NCI-H2029 treated with DMSO at 0.1 percent for 48 hours (cell line): ENCODE measurements at regions not wholly inside any gene's neighbourhood (a gene's known extent, or its start where the extent isn't known, plus 50 kb on each side); places are given as distances from the start of the nearest gene placed in this dataset.
"Not testable (repeated sequence)": the region's sequence is repeated elsewhere in the genome, so short reads cannot be mapped to it uniquely, and the experiment has no call there.

ENCODE experiments used
- DNase-seq: peaks from one replicate; lab custom pipeline; 2025; lab: John Stamatoyannopoulos, UW

DNA sequence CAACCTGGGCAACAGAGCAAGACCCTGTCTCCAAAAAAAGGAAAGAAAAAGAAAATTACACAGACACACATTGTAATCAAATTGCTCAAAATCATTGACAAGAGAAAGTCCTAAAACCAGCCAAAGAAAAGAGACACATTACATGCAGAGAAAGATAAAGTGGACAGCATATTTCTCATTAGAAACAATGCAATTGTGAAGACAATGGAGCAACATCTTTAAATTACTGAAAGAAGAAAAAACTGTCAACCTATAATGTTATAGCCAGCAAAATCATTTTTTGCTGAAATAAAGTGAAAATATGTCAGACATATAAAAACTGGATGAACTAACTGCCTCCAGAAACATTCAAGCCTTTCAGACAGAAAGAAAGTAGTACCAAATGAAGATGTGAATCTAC is 120.6 kb downstream of the TMEM167A start:
- DNase-seq = no peak

DNA sequence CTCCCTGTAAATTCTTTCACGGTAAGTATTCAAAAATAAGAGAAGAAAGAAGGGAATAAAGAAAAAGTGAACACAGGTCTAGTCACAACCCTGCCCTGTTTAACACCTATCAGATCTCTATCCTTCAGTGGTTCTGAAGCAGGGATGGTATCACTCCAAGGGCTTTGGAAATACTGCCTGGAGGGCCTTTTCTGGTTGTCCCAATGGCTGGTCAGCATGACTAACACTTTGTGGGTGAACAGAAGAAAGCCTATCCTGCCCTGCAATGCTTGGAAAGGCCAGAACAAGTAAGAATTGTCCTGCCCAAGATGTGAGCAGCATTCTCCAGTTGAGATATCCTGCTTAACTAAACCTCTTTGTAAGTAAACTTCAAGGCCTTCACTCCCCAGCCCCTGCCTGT is 124.9 kb downstream of the TMEM167A start:
- DNase-seq = no peak

GRCh38 chr5:82944267-82944666 is 132.9 kb downstream of the TMEM167A start:
- DNase-seq = not testable (repeated sequence)

- DNase-seq = no peak
These were observed 134.9 kb downstream of the TMEM167A start for GRCh38 chr5:82942083-82942881.

- DNase-seq = no peak
These were observed 138.1 kb downstream of the TMEM167A start for GRCh38 chr5:82938901-82939725.

DNA sequence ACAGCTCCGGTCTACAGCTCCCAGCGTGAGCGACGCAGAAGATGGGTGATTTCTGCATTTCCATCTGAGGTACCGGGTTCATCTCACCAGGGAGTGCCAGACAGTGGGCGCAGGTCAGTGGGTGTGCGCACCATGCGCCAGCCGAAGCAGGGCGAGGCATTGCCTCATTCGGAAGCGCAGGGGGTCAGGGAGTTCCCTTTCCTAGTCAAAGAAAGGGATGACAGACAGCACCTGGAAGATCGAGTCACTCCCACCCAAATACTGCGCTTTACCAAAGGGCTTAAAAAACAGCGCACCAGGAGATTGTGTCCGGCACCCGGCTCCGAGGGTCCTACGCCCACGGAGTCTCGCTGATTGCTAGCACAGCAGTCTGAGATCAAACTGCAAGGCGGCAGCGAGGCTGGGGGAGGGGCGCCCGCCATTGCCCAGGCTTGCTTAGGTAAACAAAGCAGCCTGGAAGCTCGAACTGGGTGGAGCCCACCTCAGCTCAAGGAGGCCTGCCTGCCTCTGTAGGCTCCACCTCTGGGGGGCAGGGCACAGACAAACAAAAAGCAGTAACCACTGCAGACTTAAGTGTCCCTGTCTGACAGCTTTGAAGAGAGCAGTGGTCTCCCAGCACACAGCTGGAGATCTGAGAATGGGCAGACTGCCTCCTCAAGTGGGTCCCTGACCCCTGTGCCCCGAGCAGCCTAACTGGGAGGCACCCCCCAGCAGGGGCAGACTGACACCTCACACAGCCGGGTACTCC is 144.5 kb downstream of the TMEM167A start:
- not testable (repeated sequence) for DNase-seq

DNA sequence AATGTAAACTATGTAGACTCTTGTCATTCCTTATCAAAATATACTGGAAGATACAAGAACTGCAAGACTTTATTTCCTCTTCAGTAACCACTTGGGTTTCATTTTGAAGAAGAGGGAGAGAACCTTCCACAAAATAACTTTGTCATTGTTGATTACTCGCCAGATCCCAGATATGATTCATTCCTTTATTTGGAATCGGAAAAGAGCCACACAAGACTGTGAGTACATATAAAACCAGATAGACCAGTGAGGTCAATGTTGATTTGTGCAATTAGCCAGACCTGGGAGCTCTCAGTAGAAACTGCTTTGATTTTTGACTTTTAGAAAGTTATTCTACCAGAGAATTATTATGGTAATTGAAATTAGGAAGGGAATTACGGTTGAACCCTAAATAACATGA is 146.1 kb downstream of the TMEM167A start:
- DNase-seq = no peak

GRCh38 chr5:82925061-82925411 is 152.2 kb downstream of the TMEM167A start:
- no peak for DNase-seq

- no peak for DNase-seq
These were observed 152.8 kb downstream of the TMEM167A start for GRCh38 chr5:82924226-82925060.

DNA sequence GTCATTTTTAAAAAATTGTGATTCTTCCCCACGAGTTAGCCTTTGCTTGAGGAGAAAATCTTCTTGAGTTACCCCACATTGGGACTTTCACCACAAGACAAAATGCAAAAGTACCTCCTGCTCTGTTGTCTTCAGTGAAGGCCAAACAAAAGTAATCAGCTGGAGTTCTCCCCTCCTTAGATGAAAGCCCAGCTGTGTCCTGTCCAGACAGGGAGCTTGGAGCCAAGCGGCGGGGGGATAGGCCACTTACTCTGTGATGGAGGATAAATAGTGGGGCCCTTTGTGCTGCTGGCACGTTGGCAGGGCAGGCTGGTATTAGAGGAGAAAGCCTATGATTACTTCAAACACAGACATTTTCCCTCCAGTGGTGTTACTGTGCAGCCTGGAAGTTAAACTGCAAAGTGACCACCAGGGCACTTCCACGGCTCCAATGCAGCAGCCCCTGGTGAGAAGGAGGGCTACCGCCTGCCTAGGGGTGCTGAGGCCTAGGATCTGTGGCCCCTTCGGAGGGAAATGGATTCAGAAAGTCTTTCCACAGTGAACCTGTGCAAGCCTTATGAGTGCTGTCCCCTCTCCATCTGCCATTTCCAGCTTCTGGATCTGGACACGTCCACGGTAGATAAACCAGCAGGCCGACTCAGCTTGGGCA is 155.0 kb downstream of the TMEM167A start:
- DNase-seq = no peak

- no peak for DNase-seq
These were observed 158.7 kb downstream of the TMEM167A start for GRCh38 chr5:82918311-82919031.

- DNase-seq = no peak
These were observed 159.6 kb downstream of the TMEM167A start for GRCh38 chr5:82917584-82917983.

- DNase-seq = no peak
These were observed 163.2 kb downstream of the TMEM167A start for GRCh38 chr5:82913971-82914370.

DNA sequence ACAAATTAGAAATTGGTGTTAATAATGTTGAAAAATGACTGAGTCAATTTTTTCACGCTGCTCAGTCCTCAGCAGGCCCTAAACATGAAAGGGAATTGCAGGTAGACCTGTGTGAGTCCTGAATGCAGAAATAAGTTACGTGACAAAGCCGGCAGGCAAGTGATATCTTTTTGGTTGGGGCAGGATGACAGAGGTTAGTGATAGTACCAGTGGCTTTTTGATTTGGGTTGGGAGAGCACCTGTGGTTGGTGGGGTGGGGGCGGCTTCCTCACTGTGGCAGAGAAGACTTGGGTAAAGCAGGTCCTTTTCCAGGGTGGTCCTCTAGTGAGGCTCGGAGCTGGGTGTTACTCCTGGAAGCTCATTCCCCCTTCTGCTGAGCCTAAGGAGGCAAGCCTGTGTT is 164.7 kb downstream of the TMEM167A start:
- no peak for DNase-seq

GRCh38 chr5:82911910-82912309 is 165.3 kb downstream of the TMEM167A start:
- no peak for DNase-seq

DNA sequence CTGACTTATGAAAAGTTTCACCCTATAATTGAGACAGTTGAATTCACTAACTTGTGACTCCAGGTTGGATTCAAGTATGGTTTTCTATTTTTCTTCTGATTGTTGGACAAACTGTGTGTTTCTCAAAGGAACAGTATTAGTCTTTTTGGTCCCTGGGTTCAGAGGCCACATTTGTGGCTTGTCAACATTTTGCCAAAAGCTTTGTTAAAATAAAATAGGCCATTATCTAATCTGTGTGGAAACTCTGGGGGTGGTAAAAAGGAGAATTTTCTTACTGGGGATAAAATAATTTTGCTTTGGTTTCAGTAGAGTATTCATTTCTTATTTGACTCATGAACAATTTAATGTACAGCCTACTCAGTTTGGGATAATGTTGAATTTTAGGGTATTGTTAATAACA is 166.3 kb downstream of the TMEM167A start:
- DNase-seq = no peak

GRCh38 chr5:82910491-82910890 is 166.7 kb downstream of the TMEM167A start:
- no peak for DNase-seq

DNA sequence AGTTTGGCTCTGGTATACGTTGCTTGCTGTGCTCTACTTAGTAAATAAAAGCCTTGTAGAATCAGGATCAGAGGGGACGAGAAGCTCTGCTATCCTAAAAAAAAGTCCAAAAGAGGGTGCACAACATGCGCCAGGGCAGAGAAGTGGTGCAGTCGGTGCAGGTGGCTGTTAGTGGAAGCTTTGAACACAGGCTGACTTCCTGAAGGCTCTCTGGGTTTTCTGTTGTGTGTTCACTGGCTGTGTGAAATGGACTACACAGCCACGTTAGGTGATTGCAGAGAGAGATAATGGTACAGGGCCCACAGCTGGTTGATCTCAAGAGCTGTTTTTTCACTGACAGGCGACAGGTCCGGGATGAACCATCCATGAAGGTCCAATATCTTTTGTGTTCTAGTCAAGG is 167.4 kb downstream of the TMEM167A start:
- no peak for DNase-seq

DNA sequence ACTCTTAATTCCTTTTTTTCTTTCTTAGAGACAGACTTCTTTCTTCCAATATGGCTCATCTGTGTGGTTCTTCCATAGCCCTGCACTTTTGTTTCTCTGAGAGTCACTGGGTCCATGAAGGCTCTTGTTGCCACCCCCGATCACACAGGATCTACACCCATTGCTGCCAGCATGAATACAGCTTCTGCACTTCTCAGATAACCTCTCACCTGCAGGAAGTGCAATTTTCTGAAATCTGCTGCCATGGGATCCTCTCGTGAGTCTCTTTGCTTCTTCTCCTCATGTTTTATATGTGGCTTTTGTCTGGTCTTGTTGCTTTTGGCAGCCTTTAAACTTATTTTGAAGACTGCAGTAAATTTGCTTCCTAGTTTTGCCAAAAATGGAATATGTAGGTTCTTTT is 171.2 kb downstream of the TMEM167A start:
- DNase-seq = no peak

- DNase-seq = no peak
These were observed 175.8 kb downstream of the TMEM167A start for GRCh38 chr5:82901281-82901888.
